ENCODE measurements at regions not wholly inside any gene's neighbourhood (a gene's known extent, or its start where the extent isn't known, plus 50 kb on each side); places are given as distances from the start of the nearest gene placed in this dataset.

DNA sequence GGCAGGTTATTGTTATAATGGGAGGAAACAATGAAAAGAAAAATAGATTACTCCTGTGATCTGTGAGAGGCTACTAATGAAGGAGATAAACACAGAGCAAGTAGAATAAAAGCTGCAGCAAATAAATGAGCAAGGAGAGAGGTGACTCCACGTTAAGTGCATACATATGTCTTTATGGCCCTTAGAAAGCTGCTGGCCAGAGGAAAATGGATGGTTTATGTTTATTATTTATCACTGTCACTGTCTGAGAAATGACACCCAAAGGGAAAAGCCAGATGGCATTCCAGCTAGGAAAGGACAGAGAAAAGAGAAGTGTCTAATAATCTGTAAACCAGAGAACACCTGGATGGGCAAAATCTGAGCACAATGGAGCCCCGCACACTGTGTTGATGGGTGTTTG lies 122.9 kb upstream of the DDX18 start:
- dilution Hi-C loops (cut with MboI; ENCODE audit: extremely low pct_ligation_motif_present, low sequenced_read_pairs): no loop called here
- no TSS peak for BruUV-seq (replicated peaks)
- intact Hi-C loops (cut with micrococcal nuclease): no loop called here

More for the DNA sequence above, 122.9 kb upstream of the DDX18 start:
- no peaks in the 10 kb centered on the region for H4K20me1 ChIP-seq (replicated peaks; ENCODE audit: control insufficient read depth, extremely low read depth, insufficient read depth, low read length)
- H3K4me1 ChIP-seq (ENCODE audit: control insufficient read depth, extremely low read depth, insufficient read depth, low read length): no peaks in the 10 kb centered on the region
- no peak overlapping the region for H3K27ac ChIP-seq (ENCODE audit: insufficient read depth, low read depth, low read length)
- no peak overlapping the region for H3K9ac ChIP-seq (replicated peaks; ENCODE audit: extremely low read depth, insufficient read depth, low read length)
- no peaks in the 10 kb centered on the region for H3K9me1 ChIP-seq (replicated peaks; ENCODE audit: control insufficient read depth, extremely low read depth, insufficient read depth, low read length)
- H3K4me2 ChIP-seq (ENCODE audit: insufficient read depth, low read length): no peak overlapping the region
- no peaks in the 10 kb centered on the region for H3K36me3 ChIP-seq (ENCODE audit: control insufficient read depth in 2 of 2, extremely low read depth in 1 of 2, insufficient read depth in 2 of 2, low read length in 2 of 2)
- DNase-seq (ENCODE audit: low read depth, low spot score) (no peak), FAIRE-seq (no peak)
- no peak overlapping the region for H3K4me3 ChIP-seq (replicated peaks in 1 of 3; ENCODE audit: insufficient read depth in 1 of 3, low read depth in 1 of 3, low read length in 3 of 3)
- H3K9me3 ChIP-seq (replicated peaks; ENCODE audit: control insufficient read depth, insufficient read depth, low read length): peaks cover 5% of the 10 kb centered on the region
- H3K27me3 ChIP-seq (ENCODE audit: control insufficient read depth in 2 of 2, insufficient read depth in 2 of 2, low read length in 2 of 2): no peaks in the 10 kb centered on the region
- TF ChIP-seq MYC (IDR thresholded peaks at IDR 0.05; ENCODE audit: low read depth, low read length) (no peak), GATA2 (IDR thresholded peaks at IDR 0.05; ENCODE audit: insufficient read depth, insufficient read length, low read depth, low read length) (no peak), JUN (IDR thresholded peaks at IDR 0.05; ENCODE audit: borderline replicate concordance, insufficient read depth, insufficient read length, low read depth) (no peak), MAX (IDR thresholded peaks at IDR 0.05; ENCODE audit: insufficient read depth, insufficient read length) (no peak), EZH2 (IDR thresholded peaks at IDR 0.05; ENCODE audit: borderline replicate concordance, low read depth, low read length, severe bottlenecking) (no peak), CTCF (IDR thresholded peaks at IDR 0.05; ENCODE audit: extremely low read depth in 1 of 2, insufficient read depth in 1 of 2, low read depth in 1 of 2, low read length in 2 of 2) (no peak), FOS (IDR thresholded peaks at IDR 0.05; ENCODE audit: borderline replicate concordance, insufficient read depth, low read length) (no peak)
- H2AFZ ChIP-seq (ENCODE audit: low read depth, low read length): no peak overlapping the region
- H3K79me2 ChIP-seq (ENCODE audit: control insufficient read depth, insufficient read depth, low read length): no peaks in the 10 kb centered on the region
- CTCF ChIA-PET: no interaction called here
- POLR2A ChIA-PET: no interaction called here
